Thyroid gland (tissue), 4 donors: ENCODE measurements at regions not wholly inside any gene's neighbourhood (a gene's known extent, or its start where the extent isn't known, plus 50 kb on each side); places are given as distances from the start of the nearest gene placed in this dataset.

Experiments used
- DNase-seq, 2 donors: peaks; one replicate each; pipeline ENCODE4 v3.0.0-alpha.2; 2019
- H3K27ac ChIP-seq, 3 donors: fragments of 200-600 bp; sonication (generic); 1 replicate in 2 of 3; 2 replicates in 1 of 3; pipeline ENCODE4 v1.5.1; 2016 to 2019; ENCODE audit warnings: mild to moderate bottlenecking in 1 of 3, moderate library complexity in 1 of 3
- H3K27me3 ChIP-seq: fragments of 200-600 bp; sonication (generic); one replicate; pipeline ENCODE4 v1.5.1; 2019
- H3K36me3 ChIP-seq, 2 donors: fragments of 200-600 bp; sonication (generic); one replicate each; pipeline ENCODE4 v1.5.1; 2016 to 2019
- H3K4me1 ChIP-seq, 2 donors: fragments of 200-600 bp; sonication (generic); one replicate each; pipeline ENCODE4 v1.5.1; 2017 to 2019
- H3K4me3 ChIP-seq, 3 donors: fragments of 200-600 bp; sonication (generic); replicated peaks in 1 of 3; 1 replicate in 2 of 3; 2 replicates in 1 of 3; pipeline ENCODE4 v1.5.1; 2016; ENCODE audit warnings: mild to moderate bottlenecking in 1 of 3
- H3K9me3 ChIP-seq: fragments of 200-600 bp; sonication (generic); one replicate; pipeline ENCODE4 v1.5.1; 2017
- CTCF ChIP-seq, 6 experiments: fragments of 200-600 bp in 3 of 6; fragments of 450-650 bp in 3 of 6; sonication (generic) in 3 of 6; IDR thresholded peaks; one replicate each; pipeline ENCODE4 v1.5.1; 2016 to 2019; ENCODE audit warnings: antibody characterized with exemption in 6 of 6, mild to moderate bottlenecking in 2 of 6, inconsistent platforms in 1 of 6, moderate library complexity in 1 of 6
- POLR2A ChIP-seq, 2 donors: fragments of 450-650 bp; IDR thresholded peaks; one replicate each; pipeline ENCODE4 v1.6.1; 2017; ENCODE audit warnings: antibody characterized with exemption in 2 of 2, mild to moderate bottlenecking in 2 of 2, moderate library complexity in 1 of 2
- WGBS, 2 donors: methylation state at CpG; one replicate each; pipeline ENCODE4 v1.1.5; 2017; 5-methylcytosine and 5-hydroxymethylcytosine counted together
- intact Hi-C: fragments of 100-400 bp; cut with DNase I; formaldehyde crosslinking; loops from one replicate; pipeline ENCODE4 v1.15.1; 2023

GRCh38 chr3:68060910-68061309, 406.5 kb upstream of the SUCLG2 start:
- no peak overlapping the region for H3K4me3 ChIP-seq
- no peaks in the 10 kb centered on the region for H3K27me3 ChIP-seq
- H3K27ac ChIP-seq = no peak overlapping the region
- no peaks in the 10 kb centered on the region for H3K4me1 ChIP-seq
- H3K36me3 ChIP-seq = no peaks in the 10 kb centered on the region
- WGBS, 2 donors = 65 to 66% methylated on average over 5 of the region's 5 CpGs
- no peak for TF ChIP-seq CTCF (IDR thresholded peaks at IDR 0.05)
- no peak for TF ChIP-seq POLR2A (IDR thresholded peaks at IDR 0.05)
- H3K9me3 ChIP-seq = no peaks in the 10 kb centered on the region
- intact Hi-C loops = no loop called here
- DNase-seq = no peak

GRCh38 chr3:68060191-68060590, 405.8 kb upstream of the SUCLG2 start:
- Histone ChIP-seq H3K4me3 (no peak overlapping the region), H3K27ac (no peak overlapping the region), H3K36me3 (no peaks in the 10 kb centered on the region), H3K4me1 (no peaks in the 10 kb centered on the region), H3K9me3 (no peaks in the 10 kb centered on the region), H3K27me3 (no peaks in the 10 kb centered on the region)
- TF ChIP-seq CTCF (IDR thresholded peaks at IDR 0.05) (no peak), POLR2A (IDR thresholded peaks at IDR 0.05) (no peak)
- WGBS, 2 donors = 62 to 64% methylated on average over 3 of the region's 3 CpGs
- intact Hi-C loops = no loop called here
- no peak for DNase-seq

GRCh38 chr3:68059628-68060152, 405.3 kb upstream of the SUCLG2 start:
- intact Hi-C loops = no loop called here
- Histone ChIP-seq H3K27ac (no peak overlapping the region), H3K9me3 (no peaks in the 10 kb centered on the region), H3K27me3 (no peaks in the 10 kb centered on the region), H3K36me3 (no peaks in the 10 kb centered on the region), H3K4me1 (no peaks in the 10 kb centered on the region), H3K4me3 (no peak overlapping the region)
- no peak for TF ChIP-seq POLR2A (IDR thresholded peaks at IDR 0.05)
- TF ChIP-seq CTCF (IDR thresholded peaks at IDR 0.05) = no peak
- 65 to 68% methylated on average over 3 of the region's 3 CpGs for WGBS, 2 donors
- DNase-seq = no peak

GRCh38 chr3:68057637-68058320, 403.4 kb upstream of the SUCLG2 start:
- TF ChIP-seq CTCF (IDR thresholded peaks at IDR 0.05) = no peak
- no peak for TF ChIP-seq POLR2A (IDR thresholded peaks at IDR 0.05)
- H3K4me1 ChIP-seq = no peaks in the 10 kb centered on the region
- 63 to 70% methylated on average over 2 of the region's 2 CpGs for WGBS, 2 donors
- no peak for DNase-seq
- no peaks in the 10 kb centered on the region for H3K9me3 ChIP-seq
- intact Hi-C loops = no loop called here
- H3K27ac ChIP-seq = no peak overlapping the region
- H3K27me3 ChIP-seq = no peaks in the 10 kb centered on the region
- no peaks in the 10 kb centered on the region for H3K36me3 ChIP-seq
- no peak overlapping the region for H3K4me3 ChIP-seq

GRCh38 chr3:68056556-68056955, 402.1 kb upstream of the SUCLG2 start:
- WGBS, 2 donors = 40 to 50% methylated on average over 2 of the region's 2 CpGs
- Histone ChIP-seq H3K9me3 (no peaks in the 10 kb centered on the region), H3K27me3 (no peaks in the 10 kb centered on the region), H3K4me1 (no peaks in the 10 kb centered on the region), H3K27ac (no peak overlapping the region), H3K4me3 (no peak overlapping the region), H3K36me3 (no peaks in the 10 kb centered on the region)
- intact Hi-C loops = no loop called here
- no peak for TF ChIP-seq CTCF (IDR thresholded peaks at IDR 0.05)
- no peak for TF ChIP-seq POLR2A (IDR thresholded peaks at IDR 0.05)
- no peak for DNase-seq
